Right atrium auricular region (tissue), 2 donors: ENCODE measurements at regions not wholly inside any gene's neighbourhood (a gene's known extent, or its start where the extent isn't known, plus 50 kb on each side); places are given as distances from the start of the nearest gene placed in this dataset.

Source experiments
- DNase-seq: peaks from one replicate; pipeline ENCODE4 v3.0.0-alpha.2; 2019; ENCODE audit warnings: low spot score
- H3K27ac ChIP-seq, 2 donors: fragments of 200-600 bp; sonication (generic); 1 replicate in 1 of 2; 2 replicates in 1 of 2; pipeline ENCODE4 v1.5.1; 2016 to 2019
- H3K27me3 ChIP-seq, 2 donors: fragments of 200-600 bp; sonication (generic); one replicate each; pipeline versions ENCODE4 v1.5.1 to v1.6.0; 2017 to 2019
- H3K36me3 ChIP-seq: fragments of 200-600 bp; sonication (generic); one replicate; pipeline ENCODE4 v1.5.1; 2016
- H3K4me1 ChIP-seq, 2 donors: fragments of 200-600 bp; sonication (generic); one replicate each; pipeline versions ENCODE4 v1.5.1 to v1.6.0; 2017 to 2019
- H3K4me3 ChIP-seq, 2 donors: fragments of 200-600 bp; sonication (generic); 1 replicate in 1 of 2; 2 replicates in 1 of 2; pipeline ENCODE4 v1.5.1; 2017 to 2019; ENCODE audit warnings: mild to moderate bottlenecking in 1 of 2, moderate library complexity in 1 of 2
- H3K9me3 ChIP-seq, 2 donors: fragments of 200-600 bp; sonication (generic); one replicate each; pipeline ENCODE4 v1.5.1; 2019
- CTCF ChIP-seq, 2 donors: fragments of 200-600 bp; sonication (generic); IDR thresholded peaks; one replicate each; pipeline ENCODE4 v1.5.1; 2019; ENCODE audit warnings: antibody characterized with exemption in 2 of 2

GRCh38 chr4:24453951-24454350 lies 130.4 kb downstream of the DHX15 start:
- Histone ChIP-seq H3K27me3 (no peaks in the 10 kb centered on the region), H3K4me3 (no peak overlapping the region), H3K36me3 (no peaks in the 10 kb centered on the region), H3K27ac (no peak overlapping the region), H3K9me3 (no peaks in the 10 kb centered on the region), H3K4me1 (no peaks in the 10 kb centered on the region)
- DNase-seq = no peak
- TF ChIP-seq CTCF (IDR thresholded peaks at IDR 0.05) = no peak

GRCh38 chr4:24451870-24452269 lies 132.5 kb downstream of the DHX15 start:
- Histone ChIP-seq H3K4me1 (no peaks in the 10 kb centered on the region), H3K9me3 (no peaks in the 10 kb centered on the region), H3K4me3 (no peak overlapping the region), H3K27ac (no peak overlapping the region), H3K27me3 (no peaks in the 10 kb centered on the region), H3K36me3 (no peaks in the 10 kb centered on the region)
- DNase-seq = no peak
- no peak for TF ChIP-seq CTCF (IDR thresholded peaks at IDR 0.05)

- no peaks in the 10 kb centered on the region for H3K9me3 ChIP-seq
- DNase-seq = no peak
- H3K4me3 ChIP-seq = no peak overlapping the region
- no peaks in the 10 kb centered on the region for H3K4me1 ChIP-seq
- TF ChIP-seq CTCF (IDR thresholded peaks at IDR 0.05) = no peak
- no peak overlapping the region for H3K27ac ChIP-seq
- H3K36me3 ChIP-seq = no peaks in the 10 kb centered on the region
- no peaks in the 10 kb centered on the region for H3K27me3 ChIP-seq
Observed at GRCh38 chr4:24443200-24443599, 141.2 kb downstream of the DHX15 start.

- H3K36me3 ChIP-seq = no peaks in the 10 kb centered on the region
- H3K4me1 ChIP-seq = no peaks in the 10 kb centered on the region
- no peak for DNase-seq
- H3K27me3 ChIP-seq = no peaks in the 10 kb centered on the region
- H3K4me3 ChIP-seq = no peak overlapping the region
- H3K27ac ChIP-seq = no peak overlapping the region
- TF ChIP-seq CTCF (IDR thresholded peaks at IDR 0.05) = no peak
- H3K9me3 ChIP-seq = no peaks in the 10 kb centered on the region
Observed at GRCh38 chr4:24440765-24441164, 143.6 kb downstream of the DHX15 start.

GRCh38 chr4:24434241-24434640 lies 150.1 kb downstream of the DHX15 start:
- TF ChIP-seq CTCF (IDR thresholded peaks at IDR 0.05) = no peak
- no peaks in the 10 kb centered on the region for H3K27me3 ChIP-seq
- no peak overlapping the region for H3K27ac ChIP-seq
- H3K36me3 ChIP-seq = no peaks in the 10 kb centered on the region
- DNase-seq = no peak
- no peaks in the 10 kb centered on the region for H3K9me3 ChIP-seq
- no peaks in the 10 kb centered on the region for H3K4me1 ChIP-seq
- no peak overlapping the region for H3K4me3 ChIP-seq

- H3K27ac ChIP-seq = no peak overlapping the region
- no peaks in the 10 kb centered on the region for H3K4me1 ChIP-seq
- no peaks in the 10 kb centered on the region for H3K27me3 ChIP-seq
- TF ChIP-seq CTCF (IDR thresholded peaks at IDR 0.05) = no peak
- no peaks in the 10 kb centered on the region for H3K36me3 ChIP-seq
- no peak overlapping the region for H3K4me3 ChIP-seq
- no peaks in the 10 kb centered on the region for H3K9me3 ChIP-seq
- DNase-seq = no peak
Observed at GRCh38 chr4:24433515-24434214, 150.7 kb downstream of the DHX15 start.
